ENCODE measurements at regions not wholly inside any gene's neighbourhood (a gene's known extent, or its start where the extent isn't known, plus 50 kb on each side); places are given as distances from the start of the nearest gene placed in this dataset.

DNA sequence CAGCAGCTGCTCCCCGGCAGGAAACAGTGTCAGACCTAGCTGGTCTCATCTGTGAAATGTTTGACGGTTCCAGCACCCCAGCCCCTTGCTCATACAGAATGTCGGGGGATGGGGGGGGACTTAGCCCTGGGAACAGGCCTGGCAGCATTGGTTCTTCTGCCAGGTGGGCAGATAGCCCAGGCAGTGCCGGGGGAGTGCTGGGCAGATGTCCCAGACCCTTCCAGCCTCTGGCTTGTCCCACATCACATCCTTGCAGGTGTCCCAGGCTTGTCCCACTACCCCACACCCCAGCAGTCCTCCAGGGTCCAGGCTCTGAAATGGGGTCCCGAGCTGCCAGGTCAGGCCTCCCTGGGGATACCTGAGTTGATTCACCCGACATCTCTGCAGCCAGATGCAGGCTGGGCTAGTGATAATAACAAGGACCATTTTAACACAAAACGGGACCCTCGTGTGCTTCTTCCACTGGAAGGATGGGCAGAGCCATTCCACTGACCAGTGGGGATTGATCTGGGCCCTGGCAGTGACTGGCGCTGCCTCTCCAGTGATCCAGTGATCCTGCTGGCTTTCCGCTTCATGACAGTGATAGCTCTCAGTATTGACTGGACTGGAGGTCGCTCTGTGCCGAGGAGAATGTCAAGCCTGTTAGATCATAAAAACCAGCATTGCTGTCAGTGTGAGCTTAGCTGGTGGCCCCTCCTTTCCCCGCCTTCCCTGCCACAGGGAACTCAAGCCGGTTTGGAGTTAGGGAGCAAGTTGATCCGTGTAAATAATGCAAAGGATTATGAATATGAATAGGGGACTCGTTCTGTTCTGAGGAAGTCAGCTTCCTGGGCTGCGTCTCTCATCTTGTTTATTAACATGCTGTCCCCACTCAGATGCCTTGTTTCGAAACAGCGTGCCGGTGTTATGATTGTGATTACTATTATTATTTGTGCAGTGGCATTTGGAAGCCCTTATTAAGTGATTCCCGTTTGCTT lies 180.6 kb downstream of the AACS start:
- no peaks in the 10 kb centered on the region for H3K9me3 ChIP-seq
- peaks cover 0 to 67% (median 0%) of the 10 kb centered on the region in 4 donors for H3K27me3 ChIP-seq
- TF ChIP-seq POLR2AphosphoS5 (IDR thresholded peaks at IDR 0.05) (no peak), EP300 (IDR thresholded peaks at IDR 0.05) (no peak), POLR2A (IDR thresholded peaks at IDR 0.05; ENCODE audit: low read depth) (no peak)
- TF ChIP-seq, protein P1, sequence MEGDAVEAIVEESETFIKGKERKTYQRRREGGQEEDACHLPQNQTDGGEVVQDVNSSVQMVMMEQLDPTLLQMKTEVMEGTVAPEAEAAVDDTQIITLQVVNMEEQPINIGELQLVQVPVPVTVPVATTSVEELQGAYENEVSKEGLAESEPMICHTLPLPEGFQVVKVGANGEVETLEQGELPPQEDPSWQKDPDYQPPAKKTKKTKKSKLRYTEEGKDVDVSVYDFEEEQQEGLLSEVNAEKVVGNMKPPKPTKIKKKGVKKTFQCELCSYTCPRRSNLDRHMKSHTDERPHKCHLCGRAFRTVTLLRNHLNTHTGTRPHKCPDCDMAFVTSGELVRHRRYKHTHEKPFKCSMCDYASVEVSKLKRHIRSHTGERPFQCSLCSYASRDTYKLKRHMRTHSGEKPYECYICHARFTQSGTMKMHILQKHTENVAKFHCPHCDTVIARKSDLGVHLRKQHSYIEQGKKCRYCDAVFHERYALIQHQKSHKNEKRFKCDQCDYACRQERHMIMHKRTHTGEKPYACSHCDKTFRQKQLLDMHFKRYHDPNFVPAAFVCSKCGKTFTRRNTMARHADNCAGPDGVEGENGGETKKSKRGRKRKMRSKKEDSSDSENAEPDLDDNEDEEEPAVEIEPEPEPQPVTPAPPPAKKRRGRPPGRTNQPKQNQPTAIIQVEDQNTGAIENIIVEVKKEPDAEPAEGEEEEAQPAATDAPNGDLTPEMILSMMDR (IDR thresholded peaks at IDR 0.05): no peak
- no peaks in the 10 kb centered on the region for H3K36me3 ChIP-seq
- H3K27ac ChIP-seq (replicated peaks in 1 of 4): peak overlapping the region in 2 of 4 donors; percentile 20 to 69
- intact Hi-C loops (cut with DNase I): no loop called here
- no peak for DNase-seq (ENCODE audit: extremely low spot score)
- 37% methylated on average over 15 of the region's 21 CpGs for WGBS
- no peaks in the 10 kb centered on the region for H3K4me1 ChIP-seq
- H3K4me3 ChIP-seq: no peak overlapping the region

DNA sequence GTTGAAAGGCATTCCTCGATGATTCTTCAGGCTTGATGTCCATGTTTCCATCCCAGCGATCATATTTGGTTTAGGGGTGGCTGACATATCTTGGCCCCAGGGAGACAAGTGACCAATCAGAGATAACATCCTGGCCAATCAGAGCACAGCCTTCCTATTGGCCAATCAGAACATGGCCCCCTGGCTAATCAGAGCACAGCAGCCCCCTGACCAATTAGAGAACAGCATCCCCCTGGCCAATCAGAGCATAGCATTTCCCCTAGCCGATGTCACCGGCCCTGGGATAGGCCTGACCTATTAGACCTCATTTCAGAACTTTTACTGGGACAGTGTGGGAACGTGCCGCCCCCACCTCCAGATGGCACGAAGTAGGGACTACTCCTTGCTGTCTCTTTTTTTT lies 182.2 kb downstream of the AACS start:
- H3K4me3 ChIP-seq: no peak overlapping the region
- TF ChIP-seq EP300 (IDR thresholded peaks at IDR 0.05) (no peak), POLR2A (IDR thresholded peaks at IDR 0.05; ENCODE audit: low read depth) (no peak), POLR2AphosphoS5 (IDR thresholded peaks at IDR 0.05) (no peak)
- TF ChIP-seq, protein P1 (IDR thresholded peaks at IDR 0.05): no peak
- H3K27ac ChIP-seq (replicated peaks in 1 of 4): no peak overlapping the region
- 92% methylated on average over 7 of the region's 7 CpGs for WGBS
- no peak for DNase-seq (ENCODE audit: extremely low spot score)
- peaks cover 0 to 64% (median 0%) of the 10 kb centered on the region in 4 donors for H3K27me3 ChIP-seq
- H3K36me3 ChIP-seq: no peaks in the 10 kb centered on the region
- H3K4me1 ChIP-seq: no peaks in the 10 kb centered on the region
- intact Hi-C loops (cut with DNase I): no loop called here
- H3K9me3 ChIP-seq: no peaks in the 10 kb centered on the region

DNA sequence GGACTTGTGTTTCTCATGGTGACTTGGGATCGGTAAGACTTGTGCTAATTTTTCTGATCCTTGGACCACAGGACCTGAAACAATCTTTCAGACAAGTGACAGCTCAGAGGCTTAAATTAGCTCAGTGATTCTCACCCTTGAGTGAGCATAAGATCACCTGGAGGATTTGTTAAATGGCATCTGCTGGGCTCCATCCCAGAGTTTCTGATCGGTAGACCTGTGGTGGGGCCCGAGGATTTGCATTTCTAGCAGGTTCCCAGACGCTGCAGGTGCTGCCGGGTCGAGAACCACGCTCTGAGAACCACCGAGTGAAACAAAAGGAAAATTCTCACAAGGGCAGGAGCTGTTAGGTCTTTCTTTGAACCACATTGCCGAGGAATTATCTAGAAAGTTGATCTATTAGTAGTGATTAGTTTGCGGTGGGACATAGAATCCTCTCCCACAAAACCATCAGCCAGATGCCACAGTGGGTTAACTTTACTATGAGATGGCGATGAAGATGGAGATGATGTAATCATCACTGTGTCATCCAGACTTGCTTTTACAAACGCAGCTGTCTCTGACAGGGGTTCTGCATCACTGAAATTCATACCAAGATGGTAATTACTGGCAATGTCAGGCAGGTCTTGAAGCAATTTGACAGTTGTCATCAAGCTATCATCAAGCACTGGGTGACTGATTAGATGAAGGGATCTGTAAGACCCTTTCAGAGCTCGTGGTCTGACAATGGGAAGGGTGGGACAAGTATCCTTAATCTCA lies 184.0 kb downstream of the AACS start:
- TF ChIP-seq POLR2A (IDR thresholded peaks at IDR 0.05; ENCODE audit: low read depth): no peak
- intact Hi-C loops (cut with DNase I): no loop called here
- H3K36me3 ChIP-seq: no peaks in the 10 kb centered on the region
- no peak overlapping the region for H3K27ac ChIP-seq (replicated peaks in 1 of 4)
- peaks cover 0 to 58% (median 0%) of the 10 kb centered on the region in 4 donors for H3K27me3 ChIP-seq
- no peak overlapping the region for H3K4me3 ChIP-seq
- H3K4me1 ChIP-seq: no peaks in the 10 kb centered on the region
- H3K9me3 ChIP-seq: no peaks in the 10 kb centered on the region
- 73% methylated on average over 13 of the region's 13 CpGs for WGBS
- DNase-seq (ENCODE audit: extremely low spot score): no peak

GRCh38 chr12:125249932-125250331 lies 184.7 kb downstream of the AACS start:
- Histone ChIP-seq H3K27me3 (peaks cover 0 to 51% (median 0%) of the 10 kb centered on the region in 4 donors), H3K9me3 (no peaks in the 10 kb centered on the region), H3K4me3 (no peak overlapping the region), H3K27ac (replicated peaks in 1 of 4) (no peak overlapping the region), H3K4me1 (no peaks in the 10 kb centered on the region), H3K36me3 (no peaks in the 10 kb centered on the region)
- DNase-seq (ENCODE audit: extremely low spot score): no peak
- intact Hi-C loops (cut with DNase I): no loop called here
- TF ChIP-seq POLR2A (IDR thresholded peaks at IDR 0.05; ENCODE audit: low read depth): no peak
- TF ChIP-seq POLR2AphosphoS5 (IDR thresholded peaks at IDR 0.05): no peak
- no peak for TF ChIP-seq EP300 (IDR thresholded peaks at IDR 0.05)
- TF ChIP-seq, protein P1 (IDR thresholded peaks at IDR 0.05): no peak
- 70% methylated on average over 7 of the region's 7 CpGs for WGBS

GRCh38 chr12:125254236-125254635 lies 189.0 kb downstream of the AACS start:
- no peak for DNase-seq (ENCODE audit: extremely low spot score)
- Histone ChIP-seq H3K36me3 (no peaks in the 10 kb centered on the region), H3K9me3 (peaks cover 0 to 14% (median 3%) of the 10 kb centered on the region in 4 donors), H3K27ac (replicated peaks in 1 of 4) (no peak overlapping the region), H3K4me1 (no peaks in the 10 kb centered on the region), H3K27me3 (peaks cover 0 to 21% (median 0%) of the 10 kb centered on the region in 4 donors), H3K4me3 (no peak overlapping the region)
- TF ChIP-seq POLR2AphosphoS5 (IDR thresholded peaks at IDR 0.05) (no peak), POLR2A (IDR thresholded peaks at IDR 0.05; ENCODE audit: low read depth) (no peak), EP300 (IDR thresholded peaks at IDR 0.05) (no peak)
- TF ChIP-seq, protein P1 (IDR thresholded peaks at IDR 0.05): no peak
- intact Hi-C loops (cut with DNase I): no loop called here
- WGBS: 72% methylated on average over 4 of the region's 4 CpGs
